ENCODE measurements at regions not wholly inside any gene's neighbourhood (a gene's known extent, or its start where the extent isn't known, plus 50 kb on each side); places are given as distances from the start of the nearest gene placed in this dataset.

GRCh38 chr18:55119434-55119833, 160.2 kb upstream of the CCDC68 start:
- no peak for DNase-seq

DNA sequence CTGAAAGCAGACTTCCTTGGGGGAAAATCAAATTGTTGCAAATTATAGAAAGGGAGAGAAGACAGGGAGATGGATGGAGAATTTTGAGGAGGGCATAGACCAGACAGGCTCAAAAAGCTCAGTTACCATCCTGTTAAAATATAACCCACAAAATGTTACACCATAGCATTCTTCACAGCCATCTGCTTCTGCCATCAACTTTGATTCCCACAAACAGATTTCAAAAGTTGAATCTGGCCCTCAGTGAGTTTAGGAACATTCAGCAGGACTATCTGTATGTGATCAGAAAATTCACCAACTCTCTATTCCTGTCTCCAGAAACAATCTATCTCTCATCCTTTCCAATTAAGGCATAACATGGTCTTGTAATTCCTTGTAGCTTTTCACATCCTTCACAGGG, 159.8 kb upstream of the CCDC68 start:
- no peak for DNase-seq

DNA sequence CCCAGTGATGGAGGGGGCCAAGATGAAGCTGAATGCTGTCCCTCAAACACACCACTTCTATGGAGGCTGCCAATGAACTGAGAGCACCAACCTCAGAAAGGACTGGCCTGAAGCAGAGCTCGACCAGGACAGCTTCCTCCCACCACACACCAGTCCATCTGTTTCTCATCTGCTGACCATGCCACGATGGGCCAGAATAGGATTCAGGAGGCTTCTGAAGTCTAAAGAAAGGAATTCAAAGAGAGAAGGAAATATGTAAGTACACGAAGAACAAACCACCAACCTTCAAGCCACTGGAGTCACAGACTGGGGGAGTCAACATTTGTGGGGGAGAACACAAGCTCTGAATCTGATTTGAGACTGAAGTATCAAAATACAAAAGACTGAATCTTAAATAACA, 157.6 kb upstream of the CCDC68 start:
- no peak for DNase-seq

DNA sequence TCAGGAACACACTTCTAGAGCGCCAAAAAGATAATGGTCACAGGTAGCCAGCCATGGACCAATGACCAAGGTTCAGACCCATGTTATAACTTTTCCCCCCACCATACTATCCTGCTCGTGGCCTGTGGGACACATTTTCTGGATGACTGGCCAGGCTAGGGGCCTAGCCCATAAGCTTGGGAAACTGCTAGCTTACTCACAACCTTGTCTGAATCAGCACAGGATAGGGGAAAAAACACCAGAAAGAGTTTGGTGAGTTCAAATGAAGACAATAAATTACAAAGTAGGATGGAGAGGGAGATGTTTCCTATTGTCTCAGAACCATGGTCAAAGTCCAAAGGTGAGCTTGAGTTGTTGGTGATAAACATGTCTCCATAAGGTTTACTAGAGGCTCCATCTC, 156.3 kb upstream of the CCDC68 start:
- DNase-seq = no peak

DNA sequence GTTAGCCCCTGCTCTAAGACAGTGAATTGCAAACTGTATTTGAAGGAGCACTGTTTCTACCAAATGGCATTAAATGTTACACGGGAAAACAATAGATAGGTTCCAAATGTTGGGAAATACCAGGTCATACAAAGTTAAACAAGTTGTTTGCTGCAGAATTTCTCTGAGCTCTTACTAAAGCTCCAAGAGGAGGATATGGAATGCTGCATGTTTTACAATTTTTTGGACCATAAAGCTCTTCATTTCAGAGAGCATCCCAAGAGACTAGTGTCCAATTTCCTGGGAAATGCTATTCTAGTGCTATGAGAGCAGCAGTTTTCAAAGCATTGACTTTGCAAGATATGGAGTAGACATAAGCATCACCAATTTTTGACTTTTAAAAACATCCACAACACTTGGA, 155.6 kb upstream of the CCDC68 start:
- no peak for DNase-seq

GRCh38 chr18:55113800-55114199, 154.5 kb upstream of the CCDC68 start:
- no peak for DNase-seq

GRCh38 chr18:55111271-55111670, 152.0 kb upstream of the CCDC68 start:
- DNase-seq = no peak

GRCh38 chr18:55110436-55110835, 151.2 kb upstream of the CCDC68 start:
- DNase-seq = no peak

DNA sequence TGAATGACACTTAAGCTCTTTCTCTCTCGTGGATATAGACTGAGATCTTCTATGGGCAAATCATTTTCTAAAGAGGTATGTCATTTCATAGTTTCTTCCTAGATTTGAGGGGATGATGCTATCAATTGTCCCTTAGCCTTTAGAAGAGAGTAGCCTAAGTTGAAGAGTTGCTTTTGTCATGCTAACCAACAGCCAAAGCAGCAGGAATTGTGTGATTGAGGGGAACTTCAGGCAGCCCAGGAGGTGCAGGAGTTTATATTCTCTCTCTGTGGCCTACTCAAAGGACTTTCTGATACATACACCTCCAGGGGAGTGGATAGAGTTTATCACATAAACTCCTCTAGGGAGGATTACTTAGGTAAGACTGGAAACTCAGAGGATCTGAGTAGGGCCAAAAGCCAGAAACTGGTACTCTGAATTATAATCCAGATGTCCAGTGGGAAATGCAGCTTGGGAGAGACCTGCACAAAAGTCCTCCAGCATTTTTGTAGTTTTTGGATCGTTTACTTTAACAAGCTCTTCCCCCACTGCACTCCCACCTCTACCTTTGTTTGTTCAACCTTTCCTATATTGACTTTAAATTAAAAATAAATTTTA, 150.7 kb upstream of the CCDC68 start:
- no peak for DNase-seq

- no peak for DNase-seq
Measured at GRCh38 chr18:55106906-55107305, 147.6 kb upstream of the CCDC68 start.

DNA sequence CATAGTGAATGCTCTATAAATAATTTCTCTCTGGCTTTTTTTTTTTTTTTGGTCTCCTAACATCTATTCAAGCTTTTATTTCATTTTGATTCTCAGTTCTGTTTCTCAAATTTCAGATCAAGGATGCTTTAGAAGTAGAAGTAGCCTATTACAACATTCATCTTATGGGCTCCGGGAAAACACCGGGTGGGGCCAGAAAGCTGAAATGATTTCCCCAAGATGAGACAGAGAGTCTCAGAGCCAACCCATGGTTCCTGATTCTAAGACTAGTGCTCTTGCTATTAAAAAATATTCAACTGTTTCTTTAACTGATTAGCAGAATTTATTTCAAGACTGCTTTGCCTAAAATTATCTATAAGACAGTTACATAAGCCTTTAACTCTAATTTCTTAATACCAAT, 147.2 kb upstream of the CCDC68 start:
- DNase-seq = no peak

DNA sequence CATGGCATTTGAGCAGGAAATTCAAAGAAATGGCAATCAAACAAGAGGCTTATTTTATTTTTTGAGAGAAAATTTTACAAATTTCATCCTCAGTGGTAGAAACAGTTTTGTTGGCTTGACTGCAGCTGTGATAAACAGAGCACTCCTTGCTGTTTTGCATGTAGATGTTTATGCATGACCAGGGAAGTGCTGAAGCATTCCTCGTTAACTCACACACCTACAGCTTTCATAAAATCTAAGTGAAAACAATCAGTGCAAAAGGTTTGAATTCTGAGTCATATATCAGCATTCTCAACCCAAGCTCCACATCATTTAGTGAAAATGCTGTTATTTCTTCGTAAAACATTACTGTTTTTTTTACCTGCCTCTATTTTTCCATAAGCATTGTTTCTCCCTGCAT, 146.6 kb upstream of the CCDC68 start:
- DNase-seq = no peak

DNA sequence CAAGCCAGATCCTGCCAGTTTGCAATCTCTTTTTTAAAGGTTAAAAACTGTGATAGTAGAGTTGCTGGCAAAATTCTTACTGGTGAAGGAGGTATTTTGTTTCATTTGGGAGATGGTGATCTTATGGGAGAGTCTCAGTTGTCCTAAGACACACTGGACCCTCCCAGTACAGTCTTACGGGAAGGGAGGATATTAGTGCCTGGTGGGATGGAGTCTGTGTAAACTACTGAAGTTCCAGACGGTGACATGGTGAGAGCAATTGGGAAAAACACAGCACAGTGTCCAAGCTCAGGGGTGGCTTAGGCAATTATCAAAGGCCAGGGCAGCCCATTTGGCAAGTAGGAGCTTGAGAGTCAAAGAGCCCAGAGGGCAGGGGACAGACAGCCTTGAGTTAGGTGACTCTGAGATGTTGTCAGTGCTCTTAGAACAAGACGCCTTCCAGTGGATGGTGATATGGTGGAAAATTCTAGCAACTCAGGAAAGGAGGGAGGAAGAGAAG, 143.7 kb upstream of the CCDC68 start:
- no peak for DNase-seq

DNA sequence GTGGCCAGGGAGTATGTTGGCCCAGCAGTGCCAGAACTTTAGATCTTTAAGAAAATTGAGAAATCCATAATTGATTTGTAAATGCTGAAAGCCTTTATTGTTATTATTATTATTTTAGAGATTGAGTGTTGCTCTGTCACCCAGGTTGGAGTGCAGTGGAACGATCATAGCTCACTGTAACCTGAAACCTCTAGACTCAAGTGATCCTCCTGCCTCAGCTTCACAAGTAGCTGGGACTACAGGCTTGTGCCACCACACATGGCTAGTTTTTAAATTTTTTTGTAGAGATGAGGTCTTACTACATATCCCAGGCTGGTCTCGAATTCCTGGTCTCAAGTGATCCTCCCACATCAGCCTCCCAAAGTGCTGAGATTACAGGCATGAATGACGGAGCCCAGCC, 143.2 kb upstream of the CCDC68 start:
- DNase-seq = no peak

GRCh38 chr18:55101458-55101824, 142.2 kb upstream of the CCDC68 start:
- DNase-seq = no peak

DNA sequence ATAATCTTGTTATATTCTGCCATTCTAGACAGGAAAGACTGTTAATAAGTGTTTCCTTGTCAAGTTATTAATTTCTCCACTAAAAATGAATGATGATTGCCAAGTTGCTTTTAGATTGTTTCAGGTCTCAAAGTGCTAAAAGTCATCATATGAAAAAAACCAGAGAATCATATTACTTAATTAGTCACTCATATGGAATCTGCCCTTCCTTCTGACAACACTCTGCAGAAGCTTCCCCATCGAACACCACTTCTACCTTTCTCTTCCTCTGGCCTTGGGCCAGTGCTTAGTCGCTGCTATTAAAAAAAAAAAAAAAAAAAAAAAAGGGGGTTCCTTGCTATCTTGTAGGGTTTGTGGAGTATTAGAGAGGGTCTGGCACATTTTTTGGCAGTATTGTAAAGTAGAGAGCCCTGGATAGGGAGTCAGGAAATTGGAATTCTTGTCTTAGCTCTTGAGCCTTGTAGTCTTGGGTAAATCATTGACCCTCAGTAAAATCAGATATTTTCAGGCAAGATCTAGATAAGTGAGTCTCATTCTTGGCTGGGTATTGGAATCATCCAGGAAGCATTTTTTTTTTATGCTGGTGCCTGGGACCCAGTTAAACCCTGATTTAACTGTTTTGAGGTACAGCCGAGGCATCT, 141.7 kb upstream of the CCDC68 start:
- DNase-seq = no peak

- DNase-seq = no peak
Measured at GRCh38 chr18:55097456-55098170, 138.4 kb upstream of the CCDC68 start.

- DNase-seq = peak; percentile 44
Measured at GRCh38 chr18:55096263-55096951, 137.1 kb upstream of the CCDC68 start.

DNA sequence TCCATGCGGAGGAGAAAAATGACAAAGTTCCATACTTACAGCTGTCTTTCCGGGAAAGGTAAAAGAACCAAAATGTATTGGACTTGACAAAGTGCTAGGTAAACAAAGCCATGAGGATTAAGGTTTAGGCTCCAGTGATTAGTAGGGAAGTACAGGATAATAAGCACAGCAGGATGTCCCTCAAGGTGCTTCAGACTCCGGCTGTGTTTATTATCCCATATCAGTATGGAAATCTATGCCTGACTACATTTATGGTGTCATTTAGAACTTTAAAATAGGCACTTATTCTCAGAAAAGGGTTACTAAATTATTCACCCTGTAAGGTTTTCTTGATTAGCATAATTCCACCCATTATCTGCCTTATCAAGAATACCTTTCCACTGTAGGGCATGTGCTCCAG, 136.3 kb upstream of the CCDC68 start:
- no peak for DNase-seq

- no peak for DNase-seq
Measured at GRCh38 chr18:55093808-55094207, 134.5 kb upstream of the CCDC68 start.

GRCh38 chr18:55093295-55093694, 134.0 kb upstream of the CCDC68 start:
- no peak for DNase-seq

DNA sequence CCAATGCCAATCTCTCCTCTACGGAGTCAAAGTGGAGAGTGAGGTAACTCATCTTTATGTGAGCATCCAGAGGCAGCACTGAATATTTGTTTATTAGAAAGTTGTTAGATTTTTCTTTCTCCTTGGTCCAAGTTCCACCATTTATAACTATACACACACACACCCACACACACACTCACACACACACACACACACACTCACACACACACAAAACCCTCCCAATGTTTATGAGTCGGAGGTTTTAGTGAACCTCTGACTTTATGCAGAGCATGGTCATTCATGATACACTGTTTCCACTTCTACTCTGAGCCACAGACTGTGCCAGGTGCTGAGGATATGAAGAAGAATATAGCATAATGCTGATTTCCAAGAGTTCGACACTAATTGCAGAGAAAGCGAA, 132.9 kb upstream of the CCDC68 start:
- DNase-seq = no peak

GRCh38 chr18:55090564-55091188, 131.4 kb upstream of the CCDC68 start:
- DNase-seq = no peak
